ENCODE measurements at regions not wholly inside any gene's neighbourhood (a gene's known extent, or its start where the extent isn't known, plus 50 kb on each side); places are given as distances from the start of the nearest gene placed in this dataset.
A peak's percentile ranks its signal among the peaks of the same experiment; 100 is the strongest.

DNA sequence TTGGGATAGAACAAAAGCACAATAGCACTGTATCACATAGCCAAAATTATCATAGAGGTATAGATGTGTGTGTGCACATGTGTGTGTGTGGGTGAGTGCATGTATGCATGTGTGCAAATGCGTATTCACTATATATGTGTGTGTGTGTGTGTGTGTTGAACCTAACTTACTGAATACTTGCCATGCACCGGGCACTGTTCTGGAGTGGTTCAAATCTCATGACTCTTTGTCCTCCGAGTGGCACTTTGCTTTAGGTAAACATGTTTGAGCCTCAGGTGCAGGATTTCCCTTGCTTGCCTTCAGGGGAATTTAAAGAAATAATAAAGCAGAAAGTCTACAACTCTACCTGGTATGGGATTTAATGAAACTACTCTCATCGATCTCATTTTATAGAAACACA, 183.5 kb upstream of the GDNF start:
- peak; percentile 10 for DNase-seq

DNA sequence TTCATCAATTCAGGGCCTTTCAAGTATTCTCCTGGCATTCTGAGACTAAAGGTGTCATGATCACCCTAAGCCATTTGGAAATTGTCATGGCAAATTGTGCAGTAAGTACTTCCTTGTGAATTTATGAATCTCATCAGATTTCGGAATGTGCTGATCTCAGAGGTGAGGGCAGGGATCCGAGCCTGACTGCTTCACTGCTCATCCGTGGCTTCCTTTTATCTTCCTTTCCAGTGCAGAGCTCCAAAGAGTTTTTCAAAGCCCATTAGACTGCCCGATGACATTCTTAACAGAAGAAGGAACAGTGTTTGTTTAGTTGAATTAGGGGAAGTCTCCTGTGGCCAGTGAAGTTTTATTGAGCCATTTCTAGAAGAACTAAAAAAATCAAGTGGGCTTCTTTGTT, 182.8 kb upstream of the GDNF start:
- DNase-seq, result no peak

DNA sequence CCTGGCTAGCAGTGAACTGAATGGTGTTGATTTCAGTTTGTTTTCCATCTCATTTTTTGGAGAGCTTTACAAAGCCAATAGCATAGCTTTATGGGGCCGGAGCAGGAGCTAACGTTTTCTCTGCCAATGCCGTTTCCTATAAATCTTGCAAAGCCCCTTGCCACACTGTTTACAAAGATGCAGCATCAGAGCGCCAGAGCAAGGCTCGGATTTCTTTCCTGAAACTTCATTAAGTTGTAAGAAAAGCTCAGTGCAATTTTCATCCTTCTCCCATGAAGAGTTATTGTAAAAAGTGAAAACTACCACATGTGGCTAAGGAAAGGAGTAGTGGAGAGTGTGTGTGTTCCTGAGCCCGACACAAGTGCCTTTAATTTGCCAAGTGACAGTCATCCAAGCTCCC, 178.2 kb upstream of the GDNF start:
- no peak for DNase-seq

DNA sequence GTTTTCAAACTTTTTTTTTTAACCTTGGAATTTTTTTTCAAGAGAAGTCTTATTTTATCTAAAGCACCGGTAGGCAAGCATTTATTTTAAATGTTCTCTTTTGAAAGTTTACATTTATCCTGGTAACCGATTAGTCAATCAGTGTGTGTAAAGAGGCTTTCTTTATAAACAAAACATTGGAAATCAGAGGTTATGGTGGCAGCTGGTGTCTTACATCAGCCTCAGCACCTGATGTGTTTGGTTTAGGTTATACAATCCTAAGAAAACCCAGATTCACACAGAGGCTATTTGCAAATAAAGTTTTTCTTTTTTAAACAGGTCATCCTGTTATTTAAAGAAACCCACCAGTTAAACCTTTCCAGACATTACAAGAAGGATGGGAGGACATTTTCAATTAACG, 173.3 kb upstream of the GDNF start:
- DNase-seq, result peak; percentile 2

DNA sequence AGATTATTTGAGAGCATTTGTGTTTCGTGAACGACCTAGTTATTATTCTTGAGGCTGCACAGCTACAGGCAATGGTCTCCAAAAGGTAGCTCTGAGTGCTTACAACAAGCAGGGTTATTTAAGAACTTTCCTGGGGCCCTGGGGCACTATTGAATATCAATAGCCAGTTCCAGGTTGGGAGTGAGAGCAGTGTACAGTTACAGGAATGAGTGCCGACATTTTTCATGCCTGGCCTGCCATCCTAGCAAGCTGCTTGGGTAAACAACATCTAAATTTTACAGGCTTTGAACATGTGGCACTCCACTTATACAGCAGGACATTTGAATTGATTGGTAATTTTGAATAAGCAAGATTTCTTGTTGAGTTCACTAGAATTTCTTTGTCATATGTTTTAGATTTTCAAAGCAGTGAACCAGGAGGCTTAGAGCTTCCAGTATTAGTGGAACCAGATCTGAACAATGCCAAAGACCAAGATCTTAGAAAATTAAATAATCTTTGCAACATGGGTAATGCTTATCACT, 171.9 kb upstream of the GDNF start:
- peak; percentile 20 for DNase-seq

DNA sequence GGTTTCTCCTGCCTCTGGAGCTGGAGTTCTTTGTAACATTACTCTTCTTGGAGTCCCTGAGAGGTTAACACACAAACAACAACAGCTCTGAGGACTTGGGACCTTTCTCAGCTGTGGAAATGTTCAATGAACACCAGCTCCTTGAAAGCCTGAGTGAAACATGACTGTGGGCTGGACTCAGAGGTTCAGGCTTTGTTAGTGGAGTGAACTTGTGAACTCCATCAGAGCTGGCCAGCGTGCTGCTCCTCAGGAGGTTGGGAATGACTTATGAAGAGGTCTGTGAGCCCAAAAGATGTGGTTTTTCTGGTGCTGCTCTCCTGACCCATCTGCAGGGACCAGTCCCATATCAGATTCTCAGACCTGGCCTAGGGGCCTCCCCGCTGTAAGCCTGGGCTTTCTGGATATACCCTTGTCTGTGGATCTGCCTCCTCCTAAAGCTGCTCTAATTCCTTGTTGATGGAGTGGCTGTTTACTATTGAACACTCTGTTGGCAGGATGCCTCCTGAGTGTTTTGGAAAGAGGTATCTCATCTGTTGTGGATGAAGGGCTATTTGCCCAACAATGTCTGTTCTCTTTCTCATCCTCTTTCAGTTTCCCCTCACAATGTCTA, 170.0 kb upstream of the GDNF start:
- DNase-seq, result peak; percentile 48

DNA sequence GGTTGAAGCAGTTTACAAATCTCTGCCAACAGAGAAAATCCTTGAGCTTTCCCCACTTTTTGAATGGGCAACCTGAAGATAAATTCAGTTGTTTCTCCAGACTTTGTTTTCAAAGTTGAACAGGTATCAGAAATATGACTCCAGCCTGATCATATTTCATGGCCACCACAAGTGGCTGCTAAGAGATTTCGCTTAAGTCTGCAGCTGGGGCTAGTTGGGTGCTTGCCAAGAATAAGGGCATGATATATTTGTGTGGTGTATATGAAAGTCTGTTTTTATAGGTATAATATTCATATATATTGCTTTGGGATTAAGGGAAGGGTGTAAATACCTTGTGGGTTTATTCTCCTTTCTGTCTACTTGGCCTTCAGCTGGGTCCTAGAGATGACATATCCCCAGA, 168.4 kb upstream of the GDNF start:
- DNase-seq, result peak; percentile 79

DNA sequence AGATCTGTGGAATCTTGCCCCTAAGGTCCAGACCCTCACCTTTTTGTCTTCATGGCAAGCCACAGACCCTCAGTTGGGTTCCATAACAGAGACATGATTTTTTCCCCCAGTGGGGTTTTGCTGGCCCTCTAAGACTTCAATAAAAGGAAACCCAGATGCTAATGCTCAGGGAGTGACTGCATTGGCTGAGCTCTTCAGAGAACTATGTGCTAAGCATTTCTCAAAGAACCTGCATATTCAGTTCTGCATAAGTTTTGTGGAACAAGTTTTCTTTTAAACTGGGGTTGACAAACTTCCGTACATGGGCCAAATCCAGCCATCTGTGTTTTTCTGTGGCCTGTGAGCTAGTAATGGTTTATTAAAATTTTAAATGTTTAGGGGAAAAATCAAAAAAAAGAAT, 159.8 kb upstream of the GDNF start:
- DNase-seq, result no peak

DNA sequence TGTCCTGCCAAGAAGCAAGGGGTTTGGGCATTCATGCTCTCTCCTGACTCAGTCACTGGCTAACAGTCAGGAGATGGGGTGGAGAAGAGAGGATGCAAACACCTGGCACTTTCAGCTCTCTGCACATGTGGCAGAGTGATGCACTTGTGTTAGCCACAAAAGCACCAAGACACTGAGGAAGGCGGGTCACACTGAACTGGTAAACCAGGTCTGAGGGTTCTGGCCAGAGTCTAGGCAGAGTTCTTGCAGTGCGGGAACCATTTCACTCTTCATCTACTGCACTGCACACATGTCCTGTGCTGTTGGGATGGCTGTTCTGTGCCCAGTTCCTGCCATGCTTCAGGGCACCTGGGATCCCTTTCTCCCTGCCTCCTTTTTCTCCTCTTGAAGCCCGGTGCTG, 157.1 kb upstream of the GDNF start:
- DNase-seq, result no peak

DNA sequence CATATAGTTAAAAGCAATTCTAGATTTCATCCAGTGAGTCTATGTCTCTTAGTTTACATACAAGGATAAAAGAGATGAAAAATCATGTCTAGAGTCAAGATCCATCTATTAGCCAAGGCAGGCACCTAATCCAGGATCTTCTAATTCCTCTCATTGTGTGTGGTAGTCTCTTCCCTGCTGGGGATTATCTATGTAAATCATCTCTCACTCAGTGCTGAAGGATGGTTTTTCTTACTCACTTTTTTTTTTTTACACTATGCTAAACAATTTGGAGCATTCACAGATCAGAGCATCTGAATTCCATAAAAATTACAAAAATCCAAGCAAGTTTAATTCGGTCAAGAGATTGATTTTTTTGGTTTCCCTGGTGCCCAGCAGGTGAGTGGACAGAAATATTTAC, 154.9 kb upstream of the GDNF start:
- no peak for DNase-seq

DNA sequence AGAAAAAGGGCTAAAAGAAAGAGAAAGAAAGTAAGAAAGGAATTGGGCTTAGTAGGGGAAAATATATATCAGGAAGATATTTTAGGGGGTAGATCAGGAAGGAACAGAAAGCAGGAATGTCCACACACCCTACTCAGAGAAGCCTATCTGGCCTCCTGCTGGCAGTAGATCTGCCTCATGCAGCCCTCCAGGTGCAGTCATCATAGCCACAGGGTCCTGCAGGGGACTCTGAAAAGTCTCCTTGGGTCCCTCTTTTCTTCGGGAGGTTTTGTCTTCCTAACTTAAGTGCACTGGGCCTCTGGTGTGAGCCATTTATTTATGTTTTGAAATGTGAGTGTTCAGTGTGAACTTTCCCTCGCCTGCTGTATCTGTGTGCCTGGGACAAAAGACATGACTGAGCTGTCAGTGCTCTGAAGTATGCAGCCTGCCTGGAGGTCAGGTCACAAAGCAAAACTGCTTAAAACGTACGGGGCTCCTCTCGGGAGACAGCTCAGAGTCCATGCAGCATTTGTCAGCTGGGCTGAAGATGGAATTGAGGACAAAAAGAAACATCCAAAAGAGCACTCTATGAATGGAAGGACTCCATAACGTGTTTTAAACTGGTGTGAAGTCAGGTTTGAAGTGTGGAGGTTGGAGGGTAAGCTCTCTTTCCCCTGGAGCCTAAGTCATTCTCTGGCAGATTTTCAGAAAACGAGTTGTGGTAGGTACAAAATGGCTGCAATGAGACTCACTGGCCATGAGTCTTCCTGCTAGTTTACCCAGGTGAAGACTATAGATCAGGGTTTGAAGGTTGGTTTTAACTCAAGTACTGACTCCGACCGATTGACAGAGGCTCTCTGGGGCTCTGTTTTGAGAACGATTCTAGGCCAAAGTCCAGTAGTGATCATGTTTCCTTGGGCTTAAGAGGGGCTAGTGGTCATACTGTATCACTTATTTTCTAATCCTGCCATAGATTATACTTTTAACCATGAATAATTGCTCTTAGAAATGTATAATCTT, 151.8 kb upstream of the GDNF start:
- no peak for DNase-seq

DNA sequence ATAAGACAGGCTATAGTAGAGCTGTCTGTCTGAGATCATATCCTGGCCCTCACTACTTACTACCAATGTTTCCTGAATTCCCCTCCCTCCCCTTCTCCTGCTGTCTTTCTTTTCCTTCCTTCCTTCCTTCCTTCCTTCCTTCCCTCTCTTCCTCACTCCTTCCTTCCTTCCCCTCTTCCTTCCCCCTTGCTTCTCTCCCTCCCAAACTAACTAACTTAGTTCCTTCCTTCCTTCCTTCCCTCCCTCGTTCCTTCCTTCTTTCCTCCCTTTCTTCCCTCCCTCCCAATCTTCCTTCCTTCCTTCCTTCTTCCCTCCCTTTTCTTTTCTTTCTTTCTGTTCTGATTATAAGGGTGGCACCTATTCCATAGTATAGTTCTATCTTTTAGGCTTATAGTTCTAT, 150.0 kb upstream of the GDNF start:
- no peak for DNase-seq

DNA sequence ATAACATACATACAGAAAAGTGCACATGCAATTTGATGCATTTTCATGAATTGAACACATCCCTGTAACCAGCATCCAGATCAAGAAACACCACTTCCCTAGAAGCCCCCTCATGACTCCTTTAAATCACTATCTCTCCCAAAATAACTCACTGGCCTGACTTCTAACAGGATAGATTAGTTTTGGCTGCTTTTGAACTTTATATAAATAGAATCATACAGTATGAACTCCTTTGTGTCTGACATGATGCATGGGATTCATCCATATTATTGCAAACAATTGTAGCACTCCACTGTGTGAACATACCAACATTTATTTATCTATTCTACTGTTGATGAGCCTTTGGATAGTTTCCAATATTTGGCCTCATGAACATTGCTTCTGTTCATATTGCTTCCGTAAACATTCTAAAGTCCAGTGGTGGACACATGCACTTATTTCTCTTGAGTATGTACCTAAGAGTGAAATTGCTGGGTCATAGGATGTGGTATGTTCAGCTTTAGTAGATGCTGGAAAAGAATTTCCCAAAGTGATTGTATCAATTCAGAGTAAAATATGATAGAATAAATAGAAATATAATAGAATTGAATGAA, 148.7 kb upstream of the GDNF start:
- no peak for DNase-seq

DNA sequence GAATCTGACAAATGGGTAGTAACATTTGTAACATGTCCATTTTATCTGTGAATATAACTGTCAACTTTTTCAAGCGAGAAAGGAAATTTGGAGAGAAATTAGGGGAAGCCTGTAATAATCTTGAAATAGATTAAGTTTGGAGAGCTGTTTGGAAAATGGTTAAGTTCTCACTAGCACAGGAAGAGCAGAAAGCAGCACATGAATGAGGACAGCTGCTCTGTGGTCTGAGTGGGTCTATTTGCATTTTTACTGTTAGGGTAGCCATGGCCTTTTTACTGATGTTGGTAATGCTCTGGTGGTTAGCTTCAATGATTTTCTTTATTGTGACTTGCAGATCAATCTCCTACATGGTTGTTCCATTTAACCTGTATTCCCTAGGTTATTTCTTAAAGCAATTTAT, 144.5 kb upstream of the GDNF start:
- DNase-seq, result no peak

DNA sequence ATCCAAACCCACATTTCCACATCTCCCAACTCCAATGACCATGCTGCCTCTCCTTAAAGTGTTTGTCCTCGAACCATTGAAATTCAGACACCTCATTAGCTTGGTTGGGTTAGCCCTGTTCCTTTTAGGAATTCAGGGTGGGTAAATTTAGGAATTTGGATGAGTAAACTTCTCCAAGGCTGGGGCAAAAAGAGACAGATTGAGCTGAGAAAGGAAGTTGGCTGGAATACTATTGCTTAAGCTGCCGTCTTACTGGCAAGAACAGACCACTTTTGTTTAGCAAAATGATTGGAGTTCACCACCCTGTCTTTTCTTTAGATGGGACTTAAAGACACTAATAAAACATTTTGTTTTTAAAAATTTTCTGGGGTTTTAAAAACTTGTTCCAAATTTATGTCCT, 143.6 kb upstream of the GDNF start:
- DNase-seq, result no peak

DNA sequence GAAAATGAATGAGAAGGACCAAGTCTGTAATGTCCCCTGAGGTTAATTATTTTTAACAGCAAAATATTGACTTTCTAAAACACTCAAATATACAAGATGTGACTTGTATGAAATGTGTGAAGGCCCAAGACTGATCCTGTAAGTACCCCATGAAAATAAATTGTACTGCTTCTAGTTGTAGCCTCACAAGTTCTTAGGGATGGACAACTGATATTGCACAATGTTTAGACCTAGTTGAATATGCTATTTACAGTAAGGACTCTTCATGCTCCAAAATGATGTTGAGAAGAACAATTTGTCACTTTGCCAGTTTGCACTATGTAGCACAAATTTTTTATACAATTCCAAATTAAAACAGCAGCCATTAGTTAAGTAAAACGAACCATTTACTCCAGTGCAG, 139.7 kb upstream of the GDNF start:
- DNase-seq, result no peak

DNA sequence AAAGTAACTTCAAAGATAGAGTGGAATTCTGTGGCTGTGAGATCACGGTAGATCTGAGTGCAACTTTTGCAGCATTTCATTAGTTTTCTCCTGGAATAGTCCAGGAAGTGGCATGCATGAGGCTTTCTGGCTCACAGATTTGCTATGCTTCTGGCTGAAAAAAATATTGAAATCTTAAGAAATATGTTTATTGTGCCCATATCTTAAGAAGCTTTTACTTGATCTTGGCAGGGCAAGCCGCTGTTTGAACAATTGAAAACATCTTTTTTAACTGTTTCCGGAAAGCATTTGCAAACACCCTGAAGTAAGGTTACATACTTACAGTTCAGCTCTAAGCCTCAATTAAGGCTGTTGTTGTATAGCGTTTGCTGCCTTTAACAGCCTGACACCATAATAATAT, 135.7 kb upstream of the GDNF start:
- no peak for DNase-seq

DNA sequence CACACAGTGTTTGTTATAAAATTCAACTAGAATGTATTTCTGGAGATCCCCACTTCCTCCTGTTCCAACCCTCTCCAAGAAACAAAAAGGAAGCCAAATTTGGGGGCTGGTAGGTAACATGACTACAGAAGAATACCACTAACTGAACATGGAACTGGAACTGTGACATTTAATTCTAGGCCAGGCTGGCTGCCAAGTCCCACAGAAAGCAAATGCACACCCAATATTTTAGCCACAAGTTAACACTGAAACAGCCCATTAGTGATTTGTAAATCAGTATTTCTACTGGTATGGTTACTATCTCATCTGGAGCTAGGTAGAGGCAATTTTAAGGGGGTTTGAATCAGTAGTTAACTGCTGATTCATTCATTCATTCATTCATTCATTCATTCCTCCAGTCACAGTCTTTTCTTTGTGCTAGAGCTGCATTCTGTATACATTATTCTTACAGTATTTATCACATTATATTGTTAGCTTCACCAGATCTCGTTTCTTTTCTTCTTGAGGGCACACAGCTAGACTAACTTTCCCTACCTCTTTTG, 131.7 kb upstream of the GDNF start:
- DNase-seq, result no peak

DNA sequence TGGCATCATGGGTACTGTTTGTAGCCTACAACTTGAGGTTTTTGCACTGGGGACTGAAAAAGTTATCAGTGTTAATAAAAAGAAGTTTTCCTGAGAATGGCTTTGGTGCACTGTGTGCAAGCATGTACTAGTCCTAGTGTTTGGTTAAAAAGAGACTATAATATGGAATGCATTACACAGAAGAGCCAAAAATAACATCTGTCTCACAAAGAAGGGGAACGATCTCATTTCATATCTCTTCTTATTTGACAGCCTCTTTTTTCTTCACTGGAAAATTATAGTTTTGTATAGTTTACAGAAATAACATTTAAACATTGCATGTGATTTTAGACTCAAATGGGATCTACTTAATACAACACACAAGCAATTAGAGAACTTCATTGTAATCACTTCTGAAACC, 127.0 kb upstream of the GDNF start:
- no peak for DNase-seq

DNA sequence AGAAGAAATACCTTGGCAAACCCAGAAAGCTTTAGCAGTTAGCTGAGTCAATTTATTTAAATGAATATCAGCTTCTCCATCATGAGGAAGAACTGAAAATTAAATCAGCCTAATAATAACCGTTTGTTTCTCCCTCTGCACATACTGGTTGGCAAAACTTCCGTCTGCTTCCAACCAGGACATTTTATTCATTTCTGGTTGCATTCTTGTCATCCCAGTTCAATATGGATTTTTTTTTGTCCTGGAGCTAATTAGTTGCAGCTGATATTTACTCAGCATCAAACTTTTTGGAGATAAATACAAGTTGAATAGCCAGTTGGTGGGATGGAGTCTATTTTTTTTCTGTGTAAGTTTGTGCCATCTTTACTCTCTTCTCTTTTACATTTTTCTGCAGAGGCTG, 126.5 kb upstream of the GDNF start:
- DNase-seq, result no peak

DNA sequence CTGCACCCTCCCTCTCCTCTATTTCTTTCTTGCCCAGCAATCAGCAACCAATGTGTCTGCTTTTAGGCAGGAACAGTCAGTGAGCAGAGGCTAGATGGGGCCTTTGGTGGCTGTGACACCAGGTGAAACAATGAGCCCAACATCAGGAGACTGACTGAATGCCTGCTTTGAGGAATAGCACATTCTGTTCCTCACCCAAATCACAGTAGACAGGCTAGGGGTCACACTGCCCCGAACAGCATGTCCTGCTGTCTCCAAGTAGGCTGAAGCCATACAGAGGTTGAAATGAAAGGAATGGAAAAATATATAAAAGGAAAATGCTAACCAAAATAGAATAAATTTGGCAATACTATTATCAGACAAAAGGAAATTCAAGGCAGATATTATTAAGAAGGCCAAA, 122.5 kb upstream of the GDNF start:
- no peak for DNase-seq

DNA sequence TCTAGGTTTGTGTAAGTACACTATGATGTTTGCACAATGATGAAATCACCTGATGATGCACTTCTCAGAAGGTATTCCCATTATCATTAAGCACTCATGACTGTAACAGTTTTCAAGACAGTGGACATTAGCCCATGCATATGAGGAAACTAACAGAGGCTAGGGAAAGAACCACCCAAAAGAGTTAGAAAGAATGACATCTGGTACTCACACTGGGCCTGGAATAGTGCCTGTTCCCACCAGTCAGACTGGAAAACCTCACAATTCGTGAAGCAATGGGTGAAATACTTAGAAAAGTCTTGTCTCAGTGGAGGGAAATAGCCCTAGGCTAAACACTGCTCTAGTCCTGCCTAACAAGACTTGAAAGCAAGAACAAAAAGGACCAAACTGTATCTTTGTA, 117.4 kb upstream of the GDNF start:
- no peak for DNase-seq

DNA sequence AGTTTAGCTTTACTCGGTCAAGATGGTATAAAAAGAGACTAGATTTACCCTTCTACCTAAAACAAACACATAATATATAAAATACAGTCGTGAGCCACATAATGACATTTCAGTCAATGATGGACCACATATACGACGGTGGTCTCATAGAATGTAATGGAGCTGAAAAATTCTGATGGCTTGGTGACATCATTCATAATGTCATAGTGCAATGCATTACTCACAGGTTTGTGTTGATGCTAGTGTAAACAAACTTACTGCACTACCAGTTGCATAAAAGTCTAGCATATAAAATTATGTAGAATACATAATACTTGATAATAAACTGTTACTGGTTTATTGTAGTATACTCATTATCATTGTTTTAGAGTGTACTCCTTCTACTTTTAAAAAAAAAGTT, 115.9 kb upstream of the GDNF start:
- DNase-seq, result no peak

DNA sequence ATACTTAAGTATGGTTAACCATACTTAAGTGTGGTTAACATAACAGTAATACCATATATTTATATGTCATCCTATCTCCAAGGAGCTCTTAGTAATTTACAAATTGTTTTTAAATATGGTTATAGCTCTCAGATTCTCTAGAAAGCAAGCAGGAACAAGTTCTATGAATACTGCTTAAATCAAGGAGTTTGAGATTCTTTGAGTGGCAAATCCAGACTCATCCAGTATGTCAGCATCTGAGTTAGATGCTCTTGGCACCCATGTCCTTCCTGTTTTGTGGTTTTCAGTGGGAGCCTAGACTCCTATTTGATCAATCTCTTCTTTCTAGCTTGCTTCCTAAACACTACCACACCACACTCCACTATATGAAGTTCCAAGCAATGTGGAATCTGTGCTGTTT, 114.7 kb upstream of the GDNF start:
- no peak for DNase-seq
